Prostate gland (tissue), 2 donors: ENCODE measurements at regions not wholly inside any gene's neighbourhood (a gene's known extent, or its start where the extent isn't known, plus 50 kb on each side); places are given as distances from the start of the nearest gene placed in this dataset.

Source experiments
- POLR2A ChIP-seq: fragments of 450-650 bp; IDR thresholded peaks from one replicate; pipeline ENCODE4 v1.6.1; 2016; ENCODE audit warnings: antibody characterized with exemption, mild to moderate bottlenecking
- POLR2AphosphoS5 ChIP-seq: sonication (generic); formaldehyde crosslinking; IDR thresholded peaks from one replicate; pipeline ENCODE4 v1.6.1; 2017; ENCODE audit warnings: antibody characterized with exemption
- TF ChIP-seq, protein P1 (sequence below), 4 experiments: fragments of 200-600 bp in 2 of 4; fragments of 450-650 bp in 2 of 4; sonication (generic) in 2 of 4; IDR thresholded peaks; 1 replicate in 3 of 4; 2 replicates in 1 of 4; pipeline ENCODE4 v1.5.1; 2016 to 2019; ENCODE audit warnings: antibody characterized with exemption in 4 of 4, mild to moderate bottlenecking in 2 of 4, moderate library complexity in 2 of 4

DNA sequence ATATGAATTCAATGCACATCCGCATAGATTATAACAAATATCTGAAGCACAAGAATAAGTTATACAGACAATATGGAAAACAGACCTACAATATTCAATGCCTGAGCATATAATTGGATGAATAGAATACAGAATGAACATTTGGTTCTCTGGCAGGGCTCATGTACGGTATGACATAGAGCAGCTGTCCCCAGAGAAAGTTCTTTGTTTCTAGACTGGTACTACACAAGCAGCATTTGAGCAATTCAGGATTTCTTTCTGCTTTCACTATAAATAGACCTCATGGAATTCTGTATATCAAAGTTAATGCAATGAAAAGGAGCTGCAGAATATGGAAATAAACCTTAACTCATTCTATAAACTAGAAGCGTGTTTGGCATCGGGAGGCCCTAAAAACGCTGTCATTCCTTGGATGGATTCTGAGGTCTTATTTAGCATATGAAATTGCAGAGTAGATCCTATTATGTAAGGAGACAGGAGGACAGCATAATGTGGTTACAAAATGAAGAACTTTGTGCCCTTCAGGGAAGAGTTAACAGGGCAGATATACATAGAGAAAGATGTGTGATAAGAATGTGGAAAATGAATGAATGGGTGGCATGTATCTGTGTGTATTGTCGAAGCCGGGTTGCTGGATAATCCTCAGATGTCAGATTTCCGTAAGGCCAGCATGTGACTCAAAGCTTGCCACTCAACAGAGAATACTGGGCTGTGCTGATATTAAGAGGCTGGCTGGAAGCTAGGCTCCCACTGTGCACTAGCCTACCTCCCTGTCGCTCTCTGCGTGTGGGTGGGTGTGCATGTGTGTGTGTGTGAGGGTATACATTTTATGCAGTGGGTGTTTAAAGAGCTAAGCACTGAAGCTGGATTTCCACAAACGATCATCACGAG, 103.3 kb upstream of the SLC4A4 start:
- TF ChIP-seq POLR2AphosphoS5 (no peak), POLR2A (no peak)
- TF ChIP-seq, protein P1, sequence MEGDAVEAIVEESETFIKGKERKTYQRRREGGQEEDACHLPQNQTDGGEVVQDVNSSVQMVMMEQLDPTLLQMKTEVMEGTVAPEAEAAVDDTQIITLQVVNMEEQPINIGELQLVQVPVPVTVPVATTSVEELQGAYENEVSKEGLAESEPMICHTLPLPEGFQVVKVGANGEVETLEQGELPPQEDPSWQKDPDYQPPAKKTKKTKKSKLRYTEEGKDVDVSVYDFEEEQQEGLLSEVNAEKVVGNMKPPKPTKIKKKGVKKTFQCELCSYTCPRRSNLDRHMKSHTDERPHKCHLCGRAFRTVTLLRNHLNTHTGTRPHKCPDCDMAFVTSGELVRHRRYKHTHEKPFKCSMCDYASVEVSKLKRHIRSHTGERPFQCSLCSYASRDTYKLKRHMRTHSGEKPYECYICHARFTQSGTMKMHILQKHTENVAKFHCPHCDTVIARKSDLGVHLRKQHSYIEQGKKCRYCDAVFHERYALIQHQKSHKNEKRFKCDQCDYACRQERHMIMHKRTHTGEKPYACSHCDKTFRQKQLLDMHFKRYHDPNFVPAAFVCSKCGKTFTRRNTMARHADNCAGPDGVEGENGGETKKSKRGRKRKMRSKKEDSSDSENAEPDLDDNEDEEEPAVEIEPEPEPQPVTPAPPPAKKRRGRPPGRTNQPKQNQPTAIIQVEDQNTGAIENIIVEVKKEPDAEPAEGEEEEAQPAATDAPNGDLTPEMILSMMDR (IDR thresholded peaks at IDR 0.05), result no peak
